GM18517 (cell line): ENCODE measurements at regions not wholly inside any gene's neighbourhood (a gene's known extent, or its start where the extent isn't known, plus 50 kb on each side); places are given as distances from the start of the nearest gene placed in this dataset.
"Not testable (repeated sequence)": the region's sequence is repeated elsewhere in the genome, so short reads cannot be mapped to it uniquely, and the experiment has no call there.

ENCODE experiments used
- ATAC-seq: cut with Tn5 transposase; IDR thresholded peaks from one replicate; pipeline ENCODE4 v1.9.1; 2021; ENCODE audit warnings: mild to moderate bottlenecking, moderate library complexity; ENCODE audit not compliant: unreplicated experiment

DNA sequence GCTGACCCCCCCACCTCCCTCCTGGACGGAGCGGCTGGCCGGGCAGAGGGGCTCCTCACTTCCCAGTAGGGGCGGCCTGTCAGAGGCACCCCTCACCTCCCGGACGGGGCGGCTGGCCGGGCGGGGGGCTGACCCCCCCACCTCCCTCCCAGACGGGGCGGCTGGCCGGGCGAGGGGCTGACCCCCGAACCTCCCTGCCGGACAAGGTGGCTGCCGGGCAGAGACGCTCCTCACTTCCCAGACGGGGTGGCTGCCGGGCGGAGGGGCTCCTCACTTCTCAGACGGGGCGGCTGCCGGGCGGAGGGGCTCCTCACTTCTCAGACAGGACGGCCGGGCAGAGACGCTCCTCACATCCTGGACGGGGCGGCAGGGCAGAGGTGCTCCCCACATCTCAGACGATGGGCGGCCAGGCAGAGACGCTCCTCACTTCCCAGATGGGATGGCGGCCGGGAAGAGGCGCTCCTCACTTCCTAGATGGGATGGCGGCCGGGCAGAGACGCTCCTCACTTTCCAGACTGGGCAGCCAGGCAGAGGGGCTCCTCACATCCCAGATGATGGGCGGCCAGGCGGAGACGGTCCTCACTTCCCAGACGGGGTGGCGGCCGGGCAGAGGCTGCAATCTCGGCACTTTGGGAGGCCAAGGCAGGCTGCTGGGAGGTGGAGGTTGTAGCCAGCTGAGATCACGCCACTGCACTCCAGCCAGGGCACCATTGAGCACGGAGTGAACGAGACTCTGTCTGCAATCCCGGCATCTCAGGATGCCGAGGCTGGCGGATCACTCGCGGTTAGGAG is 66.2 kb upstream of the PAPPA2 start:
- not testable (repeated sequence) for ATAC-seq

DNA sequence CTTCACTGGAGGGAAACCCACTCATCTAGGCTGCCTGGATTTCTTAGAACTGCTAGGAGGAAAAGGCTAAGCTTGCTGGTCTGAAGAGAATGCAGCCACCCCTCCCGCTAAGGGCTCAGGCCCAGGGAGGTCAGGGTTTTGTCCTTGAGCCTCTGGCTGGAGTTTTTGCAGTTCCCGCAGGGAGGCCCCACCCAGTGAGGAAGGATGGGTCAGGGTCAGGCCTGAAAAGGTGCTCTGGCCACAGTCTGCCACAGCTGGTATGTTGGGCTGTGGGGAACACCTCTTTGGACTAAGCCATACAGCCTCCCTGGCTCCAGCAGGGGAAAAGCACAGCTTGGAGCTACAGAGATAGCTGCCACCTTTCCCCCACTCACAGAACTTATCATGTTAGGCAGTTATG is 71.4 kb upstream of the PAPPA2 start:
- ATAC-seq = no peak

DNA sequence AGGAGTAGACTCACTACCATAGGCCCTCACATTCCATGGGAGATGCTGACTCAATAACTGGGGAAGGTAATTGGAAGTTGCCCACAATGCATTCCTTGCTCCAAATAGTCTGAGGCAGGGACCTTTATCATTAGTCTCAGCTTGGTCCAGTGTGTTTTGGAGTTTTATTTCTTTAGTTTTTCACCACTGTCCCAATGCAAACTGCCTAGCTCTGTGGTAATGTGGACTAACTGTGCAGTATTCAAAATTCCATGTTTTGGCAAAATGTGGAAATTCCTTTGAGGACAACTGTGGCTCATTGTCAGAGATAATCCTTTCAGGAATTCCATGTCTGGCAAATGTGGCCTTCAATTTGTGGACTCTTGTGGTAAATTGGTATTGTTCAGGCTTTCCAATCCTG is 78.1 kb upstream of the PAPPA2 start:
- ATAC-seq = no peak

DNA sequence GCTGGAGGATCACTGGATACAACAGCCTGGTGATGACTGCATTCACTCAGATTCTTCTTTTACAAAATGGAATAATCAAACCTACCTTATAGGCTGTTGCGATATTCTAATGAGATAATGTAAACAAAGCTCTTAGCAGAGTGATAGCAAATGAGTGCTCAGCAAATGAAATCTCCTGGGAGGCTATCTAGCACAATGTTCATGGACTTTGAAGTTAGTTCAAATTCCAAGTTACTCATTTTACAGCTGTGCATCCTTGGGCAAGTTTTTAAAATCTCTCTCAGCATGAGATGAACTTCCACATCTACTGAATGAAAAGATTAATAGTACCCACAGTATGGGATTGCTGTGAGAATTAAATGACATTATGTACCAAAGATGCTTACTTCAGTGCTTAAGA is 80.8 kb upstream of the PAPPA2 start:
- no peak for ATAC-seq

DNA sequence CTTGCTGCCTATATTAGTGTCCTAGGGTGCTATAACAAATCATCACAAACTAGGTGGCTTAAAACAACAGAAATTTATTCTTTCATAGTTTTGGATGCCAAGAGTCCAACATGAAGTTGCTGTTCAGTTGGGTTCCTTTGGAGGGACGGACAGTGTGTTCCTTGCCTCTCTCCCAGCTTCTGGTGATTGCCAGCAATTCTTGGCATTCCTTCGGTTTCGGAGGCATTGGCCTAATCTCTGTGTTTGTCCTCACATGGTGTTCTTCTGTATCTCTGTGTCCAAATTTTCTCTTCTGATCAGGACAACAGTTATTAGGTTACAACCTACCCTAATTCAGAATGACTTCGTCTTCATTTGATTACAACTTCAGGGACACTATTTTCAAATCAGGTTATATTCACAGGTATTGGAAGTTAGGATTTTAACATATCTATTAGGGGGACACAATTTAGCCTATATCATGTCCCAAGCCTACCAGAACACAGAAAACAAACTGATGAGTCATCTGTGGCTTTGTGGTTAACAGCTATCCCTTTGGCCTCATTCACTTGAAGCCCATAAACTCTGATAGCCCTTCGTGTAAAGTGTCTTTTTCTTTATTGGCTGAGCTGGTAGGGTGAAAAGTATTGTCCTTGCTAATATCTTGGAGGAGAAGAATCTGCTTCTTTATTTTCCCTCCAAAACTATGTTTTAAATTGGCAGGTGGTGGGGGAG is 83.2 kb upstream of the PAPPA2 start:
- no peak for ATAC-seq

DNA sequence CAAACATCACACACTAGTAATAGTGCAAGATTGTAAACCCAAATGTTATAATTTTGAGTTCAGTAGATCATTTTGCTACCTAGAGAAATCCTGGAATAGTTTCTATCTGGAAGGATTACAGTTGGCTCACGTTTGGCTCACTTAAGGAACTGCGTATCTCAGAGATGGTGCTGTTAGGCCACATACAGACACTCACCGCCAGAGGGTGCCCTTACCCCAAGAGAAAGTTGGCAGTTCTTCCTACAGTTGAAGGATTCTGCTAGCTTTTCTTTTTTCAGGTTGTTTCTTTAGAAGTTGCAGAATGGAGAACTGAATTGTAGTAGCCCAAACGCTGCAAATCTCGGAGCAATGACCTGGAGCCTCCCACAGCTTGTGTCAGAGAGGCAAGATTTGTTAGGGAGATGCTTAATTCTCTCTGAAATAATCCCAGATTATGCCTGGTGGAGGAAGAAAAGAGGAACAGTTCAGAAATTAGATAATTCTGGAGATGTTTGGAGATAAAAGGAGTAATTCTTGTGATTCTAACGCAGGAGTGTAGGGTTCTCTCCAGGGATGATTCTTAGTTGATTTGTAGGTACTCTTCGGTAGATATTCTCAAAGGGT is 87.9 kb upstream of the PAPPA2 start:
- ATAC-seq = peak; percentile 93

DNA sequence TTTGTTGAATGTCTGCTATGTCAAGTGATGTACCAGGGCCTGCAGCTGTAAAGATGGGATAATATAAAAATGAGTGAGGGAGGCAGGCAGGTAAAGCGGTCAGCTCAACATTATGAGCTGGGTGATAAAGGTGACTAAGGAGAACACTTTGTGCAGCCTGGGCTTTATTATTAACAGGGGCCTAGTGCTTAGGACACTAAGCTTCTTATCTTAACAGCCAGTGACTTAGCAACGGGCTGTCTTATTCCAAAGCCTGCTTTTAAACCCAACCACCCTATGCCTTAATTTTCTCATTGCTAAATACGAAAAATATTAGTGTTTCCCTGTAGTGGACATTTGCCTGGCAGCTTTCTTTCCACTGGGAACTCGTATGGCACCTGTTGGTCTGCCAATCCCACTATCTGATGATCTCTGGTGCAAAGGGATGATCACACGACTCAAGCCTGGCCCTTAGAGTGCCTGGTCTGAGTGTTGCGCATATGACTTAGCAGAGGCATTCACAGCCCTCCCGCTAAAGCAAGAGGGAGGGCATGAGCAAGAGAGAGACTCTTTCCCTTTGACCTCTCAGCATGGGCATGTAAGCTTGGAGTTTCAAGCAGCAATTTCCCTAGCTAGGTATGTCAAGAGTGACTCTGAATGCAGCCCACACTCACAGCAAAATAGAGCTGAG is 98.6 kb upstream of the PAPPA2 start:
- no peak for ATAC-seq

DNA sequence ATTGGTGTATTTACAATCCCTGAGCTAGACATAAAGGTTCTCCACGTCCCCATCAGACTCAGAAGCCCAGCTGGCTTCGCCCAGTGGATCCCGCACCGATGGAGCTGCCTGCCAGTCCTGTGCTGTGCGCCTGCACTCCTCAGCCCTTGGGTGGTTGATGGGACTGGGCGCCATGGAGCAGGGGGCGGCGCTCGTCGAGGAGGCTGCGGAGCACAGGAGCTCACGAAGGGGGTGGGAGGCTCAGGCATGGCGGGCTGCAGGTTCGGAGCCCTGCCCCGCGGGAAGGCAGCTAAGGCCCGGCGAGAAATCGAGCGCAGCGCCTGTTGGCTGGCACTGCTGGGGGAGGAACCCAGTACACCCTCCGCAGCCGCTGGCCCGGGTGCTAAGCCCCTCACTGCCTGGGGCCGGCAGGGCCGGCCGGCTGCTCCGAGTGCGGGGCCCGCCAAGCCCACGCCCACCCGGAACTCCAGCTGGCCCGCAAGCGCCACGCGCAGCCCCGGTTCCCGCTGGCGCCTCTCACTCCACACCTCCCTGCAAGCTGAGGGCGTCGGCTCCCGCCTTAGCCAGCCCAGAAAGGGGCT is 113.8 kb upstream of the PAPPA2 start:
- ATAC-seq = not testable (repeated sequence)

DNA sequence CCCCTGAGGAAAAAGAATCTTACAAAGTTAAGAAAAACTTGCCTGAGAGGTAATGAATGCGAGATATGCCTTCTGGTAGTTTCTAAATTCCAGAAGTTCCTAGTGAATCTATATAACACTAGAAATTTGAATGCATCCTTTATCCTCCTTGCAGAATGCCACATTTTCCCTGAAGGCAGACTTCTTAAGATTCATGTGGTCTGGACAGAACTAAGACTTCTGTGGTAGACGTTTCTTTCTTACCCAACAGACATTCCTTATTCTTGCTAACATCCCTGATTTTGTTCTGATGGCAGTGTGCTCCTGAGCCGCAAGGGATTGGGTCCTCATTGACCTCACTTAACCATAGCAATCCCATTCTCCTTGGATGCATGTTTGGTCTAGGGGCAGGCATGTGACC is 121.3 kb upstream of the PAPPA2 start:
- no peak for ATAC-seq

DNA sequence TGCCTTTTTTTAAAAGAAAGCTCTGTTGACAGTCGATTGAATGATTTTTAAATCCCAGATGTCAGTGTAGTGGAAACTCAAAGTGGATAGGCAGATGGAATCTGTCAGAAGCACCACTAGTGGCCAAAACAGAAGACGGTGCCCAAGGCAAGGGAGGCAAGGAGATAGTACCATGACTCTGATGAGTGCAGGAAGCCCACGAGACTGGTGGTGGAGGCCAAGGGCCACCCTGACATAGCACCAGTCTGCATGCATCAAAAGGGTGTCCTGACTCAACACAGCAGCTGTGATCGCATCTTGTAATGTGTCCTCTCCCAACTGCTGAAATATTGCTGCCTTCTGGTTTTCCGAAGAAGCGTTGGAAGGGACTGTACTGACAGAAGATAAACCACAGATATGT is 124.1 kb upstream of the PAPPA2 start:
- ATAC-seq = no peak

DNA sequence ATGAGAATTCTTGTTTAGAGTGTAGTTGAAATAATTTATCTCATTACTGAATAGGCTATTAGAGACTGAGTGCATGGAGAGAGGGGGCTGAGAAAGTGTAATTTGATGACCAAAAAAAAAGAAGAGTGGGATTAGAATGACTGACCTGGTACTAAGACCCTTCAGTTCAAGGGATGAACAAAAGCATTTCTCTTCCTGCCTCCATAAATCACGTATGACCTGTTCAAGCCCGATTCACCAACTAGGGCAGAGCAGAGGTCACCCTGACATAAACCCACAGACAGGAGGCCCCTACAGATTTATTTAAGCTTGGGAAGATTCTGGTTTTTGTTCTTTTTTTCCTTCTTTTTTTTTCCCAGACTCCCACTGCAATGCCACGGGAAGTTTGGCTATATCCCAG is 123.7 kb upstream of the COP1 start:
- no peak for ATAC-seq

DNA sequence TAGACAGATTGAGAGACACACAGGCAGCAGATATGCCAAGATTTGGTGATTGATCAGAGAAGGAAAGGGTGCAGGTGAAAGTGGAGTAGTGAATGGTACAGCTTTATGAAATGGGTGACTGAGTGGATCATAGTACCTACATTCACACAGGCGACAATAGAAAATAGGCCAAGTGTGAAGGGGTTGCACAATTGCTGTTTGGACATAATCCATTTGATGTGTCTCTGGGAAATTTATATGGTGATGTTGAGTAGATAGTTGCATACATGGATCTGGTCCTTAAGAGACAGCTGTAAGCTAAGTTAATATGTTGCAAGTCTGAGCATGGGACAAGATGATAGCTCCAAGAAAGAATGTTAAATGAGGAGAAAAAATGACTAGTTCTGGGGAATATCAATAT is 118.6 kb upstream of the COP1 start:
- no peak for ATAC-seq

DNA sequence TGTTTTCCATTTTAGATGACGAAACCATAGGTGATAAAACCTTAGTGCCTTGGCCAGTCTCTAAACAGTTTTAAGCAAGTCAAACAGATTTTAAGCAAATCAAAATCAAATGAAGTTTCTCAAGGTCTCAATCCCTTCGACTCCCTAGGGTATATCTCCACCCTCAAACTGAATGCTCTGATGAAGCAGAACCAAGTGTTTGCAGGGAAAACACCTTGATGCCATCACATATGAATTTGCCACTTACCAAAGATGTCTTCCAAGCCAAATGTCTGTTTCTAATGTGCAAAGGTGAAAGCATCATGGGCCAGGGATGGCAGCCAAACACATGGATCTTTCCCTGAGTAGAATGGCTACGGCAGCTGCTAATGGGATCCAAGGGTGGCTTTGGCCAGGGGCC is 116.4 kb upstream of the COP1 start:
- ATAC-seq = no peak

DNA sequence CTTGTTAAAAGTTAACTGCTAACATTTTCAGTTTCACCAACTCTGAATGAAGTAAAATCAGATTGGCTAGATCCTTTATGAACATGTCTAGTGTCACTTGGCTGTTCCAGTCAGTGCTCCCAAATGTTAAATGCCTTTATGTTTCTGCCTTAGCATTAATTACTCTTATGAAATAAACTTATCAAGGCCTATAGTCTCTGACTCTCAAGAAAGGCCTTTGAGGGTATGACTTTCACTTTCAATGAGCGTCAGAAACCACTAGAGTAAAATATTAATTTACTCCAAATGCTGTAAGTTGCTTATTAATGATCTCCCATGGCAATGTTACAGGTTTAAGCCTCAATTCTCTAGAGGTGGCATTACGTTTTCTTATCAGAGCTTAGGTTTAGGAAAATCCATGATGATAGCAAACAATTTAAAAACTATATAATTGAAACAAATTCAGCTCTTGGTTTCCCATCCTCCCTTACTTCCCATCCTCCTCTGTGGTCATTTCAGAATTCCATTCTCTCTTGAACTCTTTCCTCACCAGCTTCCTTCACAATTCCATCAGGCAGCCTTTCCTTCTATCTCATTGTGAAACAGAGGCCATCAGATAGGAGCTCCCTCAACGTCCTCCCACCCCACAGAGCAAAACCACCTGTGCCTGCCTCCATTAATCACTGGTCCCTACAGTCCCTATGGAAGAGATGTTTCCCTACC is 108.6 kb upstream of the COP1 start:
- ATAC-seq = peak; percentile 61

DNA sequence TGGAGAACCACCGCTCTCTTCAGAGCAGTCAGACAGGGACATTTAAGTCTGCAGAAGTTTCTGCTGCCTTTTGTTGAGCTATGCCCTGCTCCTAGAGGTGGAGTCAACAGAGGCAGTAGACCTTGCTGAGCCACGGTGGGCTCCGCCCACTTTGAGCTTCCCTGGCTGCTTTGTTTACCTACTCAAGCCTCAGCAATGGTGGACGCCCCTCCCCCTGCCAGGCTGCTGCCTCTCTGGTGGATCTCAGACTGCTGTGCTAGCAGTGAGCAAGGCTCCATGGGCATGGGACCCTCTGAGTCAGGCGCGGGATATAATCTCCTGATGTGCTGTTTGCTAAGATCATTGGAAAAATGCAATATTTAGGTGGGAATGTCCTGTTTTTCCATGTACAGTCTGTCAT is 89.5 kb upstream of the COP1 start:
- not testable (repeated sequence) for ATAC-seq

DNA sequence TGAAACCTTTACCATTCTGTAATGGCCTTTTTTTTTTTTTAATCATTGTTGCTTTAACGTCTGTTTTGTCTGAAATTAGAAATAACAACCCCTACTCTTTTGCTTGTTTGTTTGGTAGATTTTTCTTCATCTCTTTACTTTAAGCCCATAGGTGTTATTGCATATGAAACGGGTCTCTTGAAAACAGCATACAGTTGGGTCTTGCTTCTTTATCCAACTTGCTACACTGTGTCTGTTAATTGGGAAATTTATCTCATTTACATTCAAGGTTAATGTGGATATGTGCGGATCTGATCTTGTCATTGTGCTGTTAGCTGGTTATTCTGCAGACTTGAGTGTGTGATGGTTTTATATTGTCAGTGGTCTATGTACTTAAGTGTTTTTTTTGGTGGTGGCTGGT is 78.9 kb upstream of the COP1 start:
- ATAC-seq = no peak

DNA sequence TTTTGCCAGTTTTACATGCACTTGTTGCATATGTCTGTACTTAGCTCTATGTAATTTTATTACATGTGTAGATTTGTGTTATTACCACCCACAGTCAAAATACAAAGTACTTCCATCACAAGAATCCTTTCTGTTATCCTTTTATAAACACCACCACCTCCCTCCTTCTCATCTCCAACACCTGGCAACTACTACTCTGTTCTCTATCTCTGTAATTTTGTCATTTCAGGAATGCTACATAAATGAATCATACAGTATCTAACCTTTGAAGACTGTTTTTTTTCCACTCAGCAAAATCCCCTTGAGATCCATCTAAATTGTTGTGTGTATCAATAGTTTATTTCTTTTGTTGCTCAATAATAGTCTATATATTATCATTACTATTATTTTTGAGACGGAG is 64.5 kb upstream of the COP1 start:
- no peak for ATAC-seq
